ENCODE measurements at regions not wholly inside any gene's neighbourhood (a gene's known extent, or its start where the extent isn't known, plus 50 kb on each side); places are given as distances from the start of the nearest gene placed in this dataset.
"Not testable (repeated sequence)": the region's sequence is repeated elsewhere in the genome, so short reads cannot be mapped to it uniquely, and the experiment has no call there.

GRCh38 chrX:118261151-118261550 is 84.8 kb upstream of the WDR44 start:
- peak; percentile 9 to 27 for DNase-seq

DNA sequence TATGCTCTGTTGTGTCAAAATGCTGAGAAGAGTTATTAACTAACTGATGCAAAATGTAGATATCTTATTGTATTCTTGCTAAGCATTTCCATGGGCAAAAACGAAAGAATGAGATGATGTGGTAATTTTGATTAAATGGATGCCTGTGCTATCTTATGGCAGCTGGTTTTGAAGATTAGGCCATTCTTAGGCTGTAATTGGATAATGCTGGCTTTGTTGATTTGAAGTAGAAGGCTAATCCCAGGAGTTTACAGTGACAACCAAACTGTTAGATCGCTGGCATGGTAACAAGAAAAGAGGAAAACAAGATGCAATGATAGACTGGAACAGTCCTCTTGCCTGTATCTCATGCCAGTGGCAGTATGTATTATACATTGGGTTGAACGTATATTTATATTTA is 74.1 kb upstream of the WDR44 start:
- DNase-seq = no peak

DNA sequence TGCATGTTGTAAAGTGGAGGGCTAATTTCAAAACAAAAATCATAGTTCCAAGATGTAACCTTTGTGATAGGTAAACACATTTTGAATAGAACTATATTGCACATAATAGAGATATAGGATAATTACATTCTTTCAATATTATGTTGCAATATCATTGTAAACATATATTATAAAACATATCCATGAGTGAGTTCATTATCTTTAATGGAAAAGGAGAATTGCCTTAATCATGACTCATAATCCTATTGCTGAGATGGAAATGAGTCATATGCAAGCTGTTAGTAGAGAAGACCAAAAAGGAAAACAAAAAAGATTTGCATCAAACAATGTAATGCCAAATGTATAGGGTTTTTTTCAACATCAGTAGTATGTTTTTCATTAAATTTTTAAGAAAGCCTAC is 73.7 kb upstream of the WDR44 start:
- no peak for DNase-seq

DNA sequence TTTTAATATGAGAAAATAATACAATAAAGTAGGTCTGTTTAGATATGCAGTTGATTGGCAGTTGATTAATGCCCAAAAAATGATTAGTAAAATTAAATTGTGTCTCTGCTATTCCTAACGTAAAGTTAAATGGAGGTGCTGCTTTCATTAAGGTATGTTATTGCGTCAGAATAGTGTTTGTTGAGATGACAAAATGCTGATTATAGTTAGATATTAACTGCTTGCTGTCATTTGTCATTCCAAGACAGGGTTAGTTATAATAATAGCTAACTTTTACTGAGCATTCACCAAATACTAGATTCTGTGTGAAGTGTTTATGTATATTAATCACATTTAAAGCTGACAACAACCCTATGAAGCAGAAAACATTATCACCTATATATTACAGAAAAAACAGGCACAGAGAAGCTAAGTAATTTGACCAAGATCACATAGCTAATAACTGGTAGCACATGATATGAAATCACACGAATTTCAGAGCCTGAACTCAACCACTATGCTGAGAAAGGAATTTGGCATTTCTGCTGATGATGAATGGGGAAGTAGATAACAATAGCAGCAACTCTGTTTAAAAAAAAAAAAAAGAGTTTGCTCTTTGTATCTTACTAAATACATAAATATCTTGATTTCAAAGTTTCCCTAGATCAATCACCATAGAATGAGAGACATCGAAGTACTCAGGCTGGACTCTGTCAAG is 59.7 kb upstream of the WDR44 start:
- no peak for DNase-seq

- DNase-seq = not testable (repeated sequence)
Measured at GRCh38 chrX:118295818-118296217, 50.1 kb upstream of the WDR44 start.

All from SHP77 (cell line).